GM11168 (cell line): ENCODE measurements at regions not wholly inside any gene's neighbourhood (a gene's known extent, or its start where the extent isn't known, plus 50 kb on each side); places are given as distances from the start of the nearest gene placed in this dataset.
"Not testable (repeated sequence)": the region's sequence is repeated elsewhere in the genome, so short reads cannot be mapped to it uniquely, and the experiment has no call there.

ENCODE experiments used
- in situ Hi-C: fragments of 300-500 bp; cut with MboI; formaldehyde crosslinking; loops from one replicate; pipeline ENCODE4 v1.12.0; 2022; ENCODE audit warnings: low sequenced_read_pairs; ENCODE audit not compliant: unreplicated experiment

GRCh38 chr10:90007226-90007625 lies 305.8 kb downstream of the KIF20B start:
- in situ Hi-C loops, result no loop called here

GRCh38 chr10:90011281-90011680 lies 309.9 kb downstream of the KIF20B start:
- in situ Hi-C loops, result not testable (repeated sequence)

GRCh38 chr10:90018819-90019218 lies 317.4 kb downstream of the KIF20B start:
- in situ Hi-C loops, result no loop called here

- in situ Hi-C loops, result no loop called here
These were observed 319.1 kb downstream of the KIF20B start for GRCh38 chr10:90020506-90020905.

- in situ Hi-C loops, result no loop called here
These were observed 322.6 kb downstream of the KIF20B start for GRCh38 chr10:90023950-90024349.

GRCh38 chr10:90028312-90028711 lies 326.9 kb downstream of the KIF20B start:
- in situ Hi-C loops, result no loop called here

GRCh38 chr10:90031776-90032175 lies 330.4 kb downstream of the KIF20B start:
- in situ Hi-C loops, result no loop called here

- in situ Hi-C loops, result no loop called here
These were observed 331.1 kb downstream of the KIF20B start for GRCh38 chr10:90032519-90032918.

- in situ Hi-C loops, result not testable (repeated sequence)
These were observed 333.5 kb downstream of the KIF20B start for GRCh38 chr10:90034862-90035261.

GRCh38 chr10:90041585-90041984 lies 340.2 kb downstream of the KIF20B start:
- in situ Hi-C loops, result no loop called here

- in situ Hi-C loops, result no loop called here
These were observed 340.7 kb downstream of the KIF20B start for GRCh38 chr10:90042075-90042474.

GRCh38 chr10:90047243-90047729 lies 345.9 kb downstream of the KIF20B start:
- in situ Hi-C loops, result no loop called here

GRCh38 chr10:90051053-90051452 lies 349.7 kb downstream of the KIF20B start:
- in situ Hi-C loops, result no loop called here

GRCh38 chr10:90051474-90051873 lies 350.1 kb downstream of the KIF20B start:
- in situ Hi-C loops, result no loop called here

- in situ Hi-C loops, result no loop called here
These were observed 361.4 kb downstream of the KIF20B start for GRCh38 chr10:90062786-90063185.

GRCh38 chr10:90064295-90064694 lies 362.9 kb downstream of the KIF20B start:
- in situ Hi-C loops, result no loop called here

GRCh38 chr10:90066435-90066834 lies 365.0 kb downstream of the KIF20B start:
- in situ Hi-C loops, result no loop called here

GRCh38 chr10:90075995-90076394 lies 374.6 kb downstream of the KIF20B start:
- in situ Hi-C loops, result no loop called here

- in situ Hi-C loops, result no loop called here
These were observed 378.4 kb downstream of the KIF20B start for GRCh38 chr10:90079819-90080218.

GRCh38 chr10:90086606-90087190 lies 385.3 kb downstream of the KIF20B start:
- in situ Hi-C loops, result not testable (repeated sequence)

- in situ Hi-C loops, result no loop called here
These were observed 386.0 kb downstream of the KIF20B start for GRCh38 chr10:90087197-90088023.

- in situ Hi-C loops, result no loop called here
These were observed 386.6 kb downstream of the KIF20B start for GRCh38 chr10:90088024-90088317.
